ENCODE measurements at regions not wholly inside any gene's neighbourhood (a gene's known extent, or its start where the extent isn't known, plus 50 kb on each side); places are given as distances from the start of the nearest gene placed in this dataset.

DNA sequence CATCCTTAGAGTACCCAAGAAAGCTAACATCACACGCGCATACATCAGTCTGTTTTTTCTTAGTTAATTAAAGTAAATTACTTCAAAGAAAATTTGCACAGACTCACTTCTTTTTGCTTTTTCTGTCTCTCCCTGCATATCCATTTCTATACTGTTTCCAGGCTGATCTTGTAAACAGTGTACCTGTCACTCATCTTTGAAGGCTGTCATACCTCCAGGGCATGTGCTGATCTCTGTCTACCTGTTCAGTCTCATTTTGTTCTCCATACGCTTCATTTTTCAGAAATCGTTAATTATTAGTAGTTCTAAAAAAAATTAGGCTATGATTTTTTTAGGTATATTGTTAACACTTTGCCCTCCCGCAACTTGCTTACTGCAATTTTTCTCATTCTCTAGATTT, 313.9 kb upstream of the ROBO2 start:
- Histone ChIP-seq H3K27ac (ENCODE audit: low read depth in 2 of 2, low read length in 2 of 2) (no peak overlapping the region), H3K4me1 (ENCODE audit: control insufficient read depth in 2 of 3, insufficient read depth in 2 of 3, low read depth in 1 of 3, low read length in 3 of 3) (no peaks in the 10 kb centered on the region), H3K4me3 (ENCODE audit: low read length in 3 of 3) (no peak overlapping the region), H3K9me3 (ENCODE audit: control insufficient read depth in 2 of 3, insufficient read depth in 1 of 3, low read length in 3 of 3) (no peaks in the 10 kb centered on the region), H3K36me3 (ENCODE audit: control insufficient read depth in 2 of 3, insufficient read depth in 3 of 3, low read length in 3 of 3) (no peaks in the 10 kb centered on the region), H3K9ac (ENCODE audit: low read length in 3 of 3) (no peak overlapping the region), H3K27me3 (ENCODE audit: control insufficient read depth, insufficient read depth, low read length) (no peaks in the 10 kb centered on the region)
- FAIRE-seq (no peak), DNase-seq (no peak)
- no peak for TF ChIP-seq CTCF (IDR thresholded peaks at IDR 0.05; ENCODE audit: borderline replicate concordance, extremely low read depth, insufficient read depth)
- intact Hi-C loops (cut with DNase I) = no loop called here

- H3K4me3 ChIP-seq (ENCODE audit: low read length in 3 of 3) = no peak overlapping the region
- no peaks in the 10 kb centered on the region for H3K36me3 ChIP-seq (ENCODE audit: control insufficient read depth in 2 of 3, insufficient read depth in 3 of 3, low read length in 3 of 3)
- DNase-seq (no peak), FAIRE-seq (no peak)
- no peak overlapping the region for H3K9ac ChIP-seq (ENCODE audit: low read length in 3 of 3)
- TF ChIP-seq CTCF (IDR thresholded peaks at IDR 0.05; ENCODE audit: borderline replicate concordance, extremely low read depth, insufficient read depth) = no peak
- H3K27ac ChIP-seq (ENCODE audit: low read depth in 2 of 2, low read length in 2 of 2) = no peak overlapping the region
- intact Hi-C loops (cut with DNase I) = no loop called here
- H3K27me3 ChIP-seq (ENCODE audit: control insufficient read depth, insufficient read depth, low read length) = no peaks in the 10 kb centered on the region
- no peaks in the 10 kb centered on the region for H3K9me3 ChIP-seq (ENCODE audit: control insufficient read depth in 2 of 3, insufficient read depth in 1 of 3, low read length in 3 of 3)
- no peaks in the 10 kb centered on the region for H3K4me1 ChIP-seq (ENCODE audit: control insufficient read depth in 2 of 3, insufficient read depth in 2 of 3, low read depth in 1 of 3, low read length in 3 of 3)
Measured at GRCh38 chr3:76728426-76728825, 311.5 kb upstream of the ROBO2 start.

GRCh38 chr3:76731471-76731870, 308.4 kb upstream of the ROBO2 start:
- intact Hi-C loops (cut with DNase I) = no loop called here
- Histone ChIP-seq H3K9ac (ENCODE audit: low read length in 3 of 3) (no peak overlapping the region), H3K4me1 (ENCODE audit: control insufficient read depth in 2 of 3, insufficient read depth in 2 of 3, low read depth in 1 of 3, low read length in 3 of 3) (no peaks in the 10 kb centered on the region), H3K4me3 (ENCODE audit: low read length in 3 of 3) (no peak overlapping the region), H3K27ac (ENCODE audit: low read depth in 2 of 2, low read length in 2 of 2) (no peak overlapping the region), H3K9me3 (ENCODE audit: control insufficient read depth in 2 of 3, insufficient read depth in 1 of 3, low read length in 3 of 3) (no peaks in the 10 kb centered on the region), H3K27me3 (ENCODE audit: control insufficient read depth, insufficient read depth, low read length) (no peaks in the 10 kb centered on the region), H3K36me3 (ENCODE audit: control insufficient read depth in 2 of 3, insufficient read depth in 3 of 3, low read length in 3 of 3) (no peaks in the 10 kb centered on the region)
- DNase-seq = no peak
- no peak for FAIRE-seq
- TF ChIP-seq CTCF (IDR thresholded peaks at IDR 0.05; ENCODE audit: borderline replicate concordance, extremely low read depth, insufficient read depth) = no peak

- intact Hi-C loops (cut with DNase I) = no loop called here
Measured at GRCh38 chr3:76733073-76733759, 306.7 kb upstream of the ROBO2 start.

More at GRCh38 chr3:76733073-76733759, 306.7 kb upstream of the ROBO2 start:
- DNase-seq (no peak), FAIRE-seq (no peak)
- no peaks in the 10 kb centered on the region for H3K36me3 ChIP-seq (ENCODE audit: control insufficient read depth in 2 of 3, insufficient read depth in 3 of 3, low read length in 3 of 3)
- H3K27ac ChIP-seq (ENCODE audit: low read depth in 2 of 2, low read length in 2 of 2) = no peak overlapping the region
- H3K4me1 ChIP-seq (ENCODE audit: control insufficient read depth in 2 of 3, insufficient read depth in 2 of 3, low read depth in 1 of 3, low read length in 3 of 3) = no peaks in the 10 kb centered on the region
- H3K4me3 ChIP-seq (ENCODE audit: low read length in 3 of 3) = no peak overlapping the region
- no peak for TF ChIP-seq CTCF (IDR thresholded peaks at IDR 0.05; ENCODE audit: borderline replicate concordance, extremely low read depth, insufficient read depth)
- no peaks in the 10 kb centered on the region for H3K9me3 ChIP-seq (ENCODE audit: control insufficient read depth in 2 of 3, insufficient read depth in 1 of 3, low read length in 3 of 3)
- no peaks in the 10 kb centered on the region for H3K27me3 ChIP-seq (ENCODE audit: control insufficient read depth, insufficient read depth, low read length)
- no peak overlapping the region for H3K9ac ChIP-seq (ENCODE audit: low read length in 3 of 3)
